Ecto neural progenitor cell (in vitro differentiated cells): ENCODE measurements at regions not wholly inside any gene's neighbourhood (a gene's known extent, or its start where the extent isn't known, plus 50 kb on each side); places are given as distances from the start of the nearest gene placed in this dataset.

Experiments used
- DNase-seq: peaks from one replicate; pipeline ENCODE4 v3.0.0-alpha.2; 2018; ENCODE audit warnings: low spot score

GRCh38 chr10:58996866-58997265 lies 179.6 kb upstream of the PHYHIPL start:
- no peak for DNase-seq

- no peak for DNase-seq
Measured at GRCh38 chr10:58998924-58999713, 177.3 kb upstream of the PHYHIPL start.

- no peak for DNase-seq
Measured at GRCh38 chr10:59000162-59000825, 176.1 kb upstream of the PHYHIPL start.

GRCh38 chr10:59002011-59002410 lies 174.4 kb upstream of the PHYHIPL start:
- no peak for DNase-seq

- DNase-seq = no peak
Measured at GRCh38 chr10:59003203-59003602, 173.2 kb upstream of the PHYHIPL start.

GRCh38 chr10:59004392-59004791 lies 172.1 kb upstream of the PHYHIPL start:
- no peak for DNase-seq

GRCh38 chr10:59006511-59007306 lies 169.7 kb upstream of the PHYHIPL start:
- no peak for DNase-seq

GRCh38 chr10:59007307-59008025 lies 169.0 kb upstream of the PHYHIPL start:
- DNase-seq = no peak

GRCh38 chr10:59008452-59008851 lies 168.0 kb upstream of the PHYHIPL start:
- no peak for DNase-seq

- no peak for DNase-seq
Measured at GRCh38 chr10:59011972-59012632, 164.3 kb upstream of the PHYHIPL start.

GRCh38 chr10:59012839-59013238 lies 163.6 kb upstream of the PHYHIPL start:
- DNase-seq = no peak

GRCh38 chr10:59016043-59016442 lies 160.4 kb upstream of the PHYHIPL start:
- DNase-seq = no peak

- no peak for DNase-seq
Measured at GRCh38 chr10:59018977-59019376, 157.5 kb upstream of the PHYHIPL start.

GRCh38 chr10:59019603-59020002 lies 156.8 kb upstream of the PHYHIPL start:
- no peak for DNase-seq

GRCh38 chr10:59020502-59020901 lies 155.9 kb upstream of the PHYHIPL start:
- no peak for DNase-seq

- no peak for DNase-seq
Measured at GRCh38 chr10:59025981-59026765, 150.3 kb upstream of the PHYHIPL start.

GRCh38 chr10:59027975-59028655 lies 148.3 kb upstream of the PHYHIPL start:
- no peak for DNase-seq

- DNase-seq = no peak
Measured at GRCh38 chr10:59033622-59034021, 142.8 kb upstream of the PHYHIPL start.

- no peak for DNase-seq
Measured at GRCh38 chr10:59036311-59037017, 140.0 kb upstream of the PHYHIPL start.

- no peak for DNase-seq
Measured at GRCh38 chr10:59037018-59037389, 139.4 kb upstream of the PHYHIPL start.
